ENCODE measurements at regions not wholly inside any gene's neighbourhood (a gene's known extent, or its start where the extent isn't known, plus 50 kb on each side); places are given as distances from the start of the nearest gene placed in this dataset.

DNA sequence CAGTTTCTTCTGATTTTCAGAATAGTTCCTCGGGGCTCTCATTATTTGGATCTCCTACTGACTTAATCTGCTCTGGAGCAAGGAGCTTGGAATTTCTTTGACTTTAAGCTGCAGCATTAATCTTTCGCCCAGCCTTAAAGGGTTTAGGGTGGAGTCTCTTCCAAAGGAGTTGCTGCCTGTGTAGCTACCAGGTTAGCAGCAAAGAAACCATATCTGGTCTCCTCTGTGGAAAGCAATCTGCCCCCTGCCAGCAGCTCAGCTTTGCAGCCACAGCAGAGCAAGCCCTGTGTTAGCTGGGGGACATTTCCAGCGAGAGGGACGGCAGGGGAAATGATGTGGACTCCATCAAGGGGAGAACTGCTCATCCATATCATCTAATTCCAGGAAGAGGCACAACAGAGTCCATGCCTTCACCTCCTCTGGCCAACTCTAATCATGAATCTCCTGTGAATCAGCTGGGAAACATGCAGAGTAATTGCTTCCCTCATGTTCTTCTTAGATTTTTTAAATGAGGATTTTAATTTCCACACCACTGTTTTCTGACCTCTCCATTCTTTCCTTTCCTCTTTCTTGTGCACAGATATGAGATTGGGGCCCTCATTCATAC, 827.6 kb upstream of the CA10 start (continued):
- TF ChIP-seq IRF3 (IDR thresholded peaks at IDR 0.05; ENCODE audit: low read depth, low read length) (no peak), TCF12 (IDR thresholded peaks at IDR 0.05) (no peak)

DNA sequence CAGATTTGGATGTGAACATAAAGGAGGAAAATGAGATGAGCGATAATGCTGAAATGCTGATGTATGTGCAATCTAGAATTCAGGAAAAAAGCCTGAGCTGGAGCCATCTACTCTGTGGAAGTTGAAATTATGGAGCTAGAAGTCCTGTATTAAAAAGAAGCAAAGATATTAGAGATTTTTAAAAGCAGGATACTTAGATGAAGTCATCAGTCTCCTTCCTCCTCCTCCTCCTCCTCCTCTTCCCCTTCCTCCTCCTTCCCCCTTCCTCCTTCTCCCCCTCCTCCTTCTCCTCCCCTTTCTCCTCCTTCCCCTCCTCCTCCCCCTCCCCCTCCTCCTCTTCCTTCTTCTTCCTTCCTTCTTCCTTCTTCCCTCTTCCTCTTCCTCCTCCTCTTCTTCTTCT, 823.8 kb upstream of the CA10 start:
- WGBS (ENCODE audit: low lambda C conversion rate): 41% methylated on average over 1 of the region's 1 CpG
- Histone ChIP-seq H3K4me2 (no peak overlapping the region), H3F3A (replicated peaks; ENCODE audit: insufficient read depth) (no peaks in the 10 kb centered on the region), H3K36me3 (replicated peaks in 1 of 2; ENCODE audit: control insufficient read depth in 1 of 2, insufficient read depth in 2 of 2, low read length in 1 of 2) (peaks cover 0 to 3% of the 10 kb centered on the region in 2 experiments), H3K27ac (ENCODE audit: low read depth in 2 of 2, low read length in 1 of 2) (no peak overlapping the region), H2AFZ (ENCODE audit: low read depth) (no peak overlapping the region), H3K4me1 (ENCODE audit: control insufficient read depth in 1 of 2, insufficient read depth in 2 of 2, low read depth in 1 of 2, low read length in 1 of 2) (no peaks in the 10 kb centered on the region), H3K9ac (no peak overlapping the region), H3K4me3 (ENCODE audit: low read depth in 2 of 2, low read length in 1 of 2) (no peak overlapping the region), H3K9me2 (no peaks in the 10 kb centered on the region), H4K20me1 (ENCODE audit: insufficient read depth) (no peaks in the 10 kb centered on the region), H3K9me3 (peaks cover 3% of the 10 kb centered on the region; the same call in 1 of the 2 replicates), H3K79me2 (ENCODE audit: insufficient read depth) (no peaks in the 10 kb centered on the region), H3K27me3 (ENCODE audit: insufficient read depth) (no peaks in the 10 kb centered on the region)
- ChIA-PET POLR2A (no interaction called here), CTCF (no interaction called here)
- TF ChIP-seq FOSL2 (IDR thresholded peaks at IDR 0.05; ENCODE audit: borderline replicate concordance, low read depth) (no peak), TAF1 (IDR thresholded peaks at IDR 0.05; ENCODE audit: borderline replicate concordance, low read depth, low read length) (no peak), MXI1 (IDR thresholded peaks at IDR 0.05; ENCODE audit: low read depth, low read length) (no peak), SIN3A (IDR thresholded peaks at IDR 0.05; ENCODE audit: borderline replicate concordance, low read depth, low read length) (no peak), JUND (IDR thresholded peaks at IDR 0.05) (no peak), TEAD4 (IDR thresholded peaks at IDR 0.05; ENCODE audit: borderline replicate concordance, insufficient read depth) (no peak), CHD2 (IDR thresholded peaks at IDR 0.05; ENCODE audit: low read length, partially characterized antibody) (no peak), CTCF (IDR thresholded peaks at IDR 0.05) (no peak), RFX5 (IDR thresholded peaks at IDR 0.05; ENCODE audit: low read length) (no peak), EP300 (IDR thresholded peaks at IDR 0.05; ENCODE audit: borderline replicate concordance in 1 of 2, low read depth in 1 of 2, low read length in 1 of 2) (no peak), EZH2phosphoT487 (IDR thresholded peaks at IDR 0.05; ENCODE audit: borderline replicate concordance, low read depth) (no peak), RCOR1 (IDR thresholded peaks at IDR 0.05; ENCODE audit: low read length) (no peak), NFIC (IDR thresholded peaks at IDR 0.05; ENCODE audit: borderline replicate concordance) (no peak)
- no peak for DNase-seq
